T1000 (cell line): ENCODE measurements at regions not wholly inside any gene's neighbourhood (a gene's known extent, or its start where the extent isn't known, plus 50 kb on each side); places are given as distances from the start of the nearest gene placed in this dataset.

ENCODE experiments used
- DNase-seq: peaks from one replicate; lab custom pipeline; 2025; ENCODE audit warnings: mixed read lengths; lab: John Stamatoyannopoulos, UW

DNA sequence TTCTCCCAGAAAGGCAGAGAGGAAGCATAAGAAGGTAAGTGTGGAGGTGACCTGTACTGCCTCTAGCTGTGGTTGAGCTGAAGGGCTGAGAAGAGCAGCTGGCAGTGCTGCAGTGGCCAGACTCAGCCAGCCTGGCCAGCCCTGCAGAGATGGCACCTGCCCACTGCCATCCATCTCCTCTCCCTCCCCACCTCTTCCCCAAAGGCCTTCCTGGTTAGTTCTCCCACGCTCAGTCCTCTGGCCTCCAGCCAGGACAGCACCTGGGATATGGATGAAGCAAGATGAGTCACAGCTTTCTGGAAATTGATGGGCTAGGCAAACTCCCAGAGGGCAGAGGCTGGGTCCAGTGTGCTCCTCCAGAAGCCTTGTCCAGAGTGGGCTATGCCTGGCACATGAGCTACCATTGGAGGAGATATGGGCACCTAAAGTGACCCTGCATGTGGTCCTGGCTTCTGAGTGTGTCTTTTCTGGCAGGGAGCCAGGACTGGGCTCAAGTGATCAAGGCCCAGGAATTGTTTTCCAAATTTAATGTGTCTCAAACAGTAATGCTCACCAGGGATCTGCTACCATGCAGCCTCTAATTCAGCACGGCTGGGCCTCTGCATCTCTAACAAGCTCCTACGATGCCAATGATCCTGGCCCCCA is 81.0 kb upstream of the CACUL1 start:
- DNase-seq: no peak

DNA sequence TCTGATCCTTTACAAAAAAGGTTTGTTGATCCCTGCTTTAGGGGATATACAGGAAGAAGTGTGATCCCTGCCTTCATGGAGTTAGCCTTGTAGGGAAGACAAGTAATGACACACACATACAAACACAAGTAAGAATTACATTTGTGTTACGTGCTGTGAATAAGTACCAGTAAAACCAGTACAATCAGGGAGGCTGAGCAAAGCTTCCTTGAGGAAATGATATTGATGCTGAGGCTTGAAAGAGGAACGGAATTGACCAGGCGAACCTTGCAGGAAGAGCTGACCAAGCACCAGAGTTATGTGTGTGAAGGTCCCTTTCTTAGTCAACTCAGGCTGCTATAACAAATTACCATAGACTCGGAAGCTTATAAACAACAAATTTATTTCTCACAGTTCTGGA is 83.6 kb upstream of the CACUL1 start:
- DNase-seq: no peak

DNA sequence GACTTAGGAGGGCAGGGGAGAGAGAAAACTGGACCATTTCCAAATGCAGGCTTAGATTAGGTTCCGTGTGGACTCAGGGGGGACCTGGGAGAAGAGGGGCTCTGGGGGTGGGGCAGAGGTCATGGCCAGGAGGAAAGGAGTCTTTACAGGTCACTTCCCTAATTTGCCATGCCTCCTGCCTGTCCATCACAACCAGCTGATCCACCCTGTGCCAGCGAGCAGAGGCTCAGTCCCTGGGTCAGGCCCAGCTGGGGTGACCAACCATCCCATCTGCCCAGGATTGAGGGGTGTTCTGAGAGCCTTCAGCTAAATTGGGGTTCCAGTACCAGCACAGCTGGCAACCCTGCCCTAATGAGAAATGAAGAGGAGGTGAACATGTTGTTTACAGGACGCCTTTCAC is 84.6 kb upstream of the CACUL1 start:
- DNase-seq: no peak

DNA sequence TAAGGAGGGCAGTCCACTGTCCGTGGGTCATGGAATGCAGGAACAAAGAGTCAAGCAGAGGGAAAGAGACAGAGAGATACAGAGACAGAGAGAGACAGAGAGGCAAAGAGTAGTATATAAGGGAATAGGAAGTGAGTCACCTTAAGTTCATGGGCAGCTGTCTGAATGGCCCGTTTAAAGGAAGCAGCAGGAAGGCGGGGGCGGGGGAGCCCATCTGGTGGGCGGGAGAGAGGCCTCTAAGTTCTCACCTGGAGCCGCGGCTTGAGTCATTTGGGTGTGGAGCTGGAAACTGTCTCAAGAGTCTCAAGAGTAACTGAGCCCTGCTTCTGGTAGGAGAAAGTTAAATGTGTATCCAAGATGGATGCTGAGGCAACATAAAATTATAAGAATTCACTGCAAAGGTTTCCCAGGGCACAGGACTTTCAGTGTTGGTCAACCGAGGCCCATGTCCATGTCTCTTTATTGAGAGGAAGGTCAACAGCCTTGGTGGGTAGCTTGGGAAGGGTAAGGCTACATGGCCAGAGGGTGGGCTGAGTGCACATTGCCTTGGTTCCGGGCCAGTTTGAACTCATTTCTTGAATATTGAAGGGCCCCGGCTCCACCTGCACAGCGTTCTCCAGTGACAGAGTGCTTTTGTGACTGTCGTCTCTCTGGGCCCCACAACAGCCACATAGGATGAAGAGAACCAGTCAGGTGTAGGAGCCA is 85.5 kb upstream of the CACUL1 start:
- no peak for DNase-seq

DNA sequence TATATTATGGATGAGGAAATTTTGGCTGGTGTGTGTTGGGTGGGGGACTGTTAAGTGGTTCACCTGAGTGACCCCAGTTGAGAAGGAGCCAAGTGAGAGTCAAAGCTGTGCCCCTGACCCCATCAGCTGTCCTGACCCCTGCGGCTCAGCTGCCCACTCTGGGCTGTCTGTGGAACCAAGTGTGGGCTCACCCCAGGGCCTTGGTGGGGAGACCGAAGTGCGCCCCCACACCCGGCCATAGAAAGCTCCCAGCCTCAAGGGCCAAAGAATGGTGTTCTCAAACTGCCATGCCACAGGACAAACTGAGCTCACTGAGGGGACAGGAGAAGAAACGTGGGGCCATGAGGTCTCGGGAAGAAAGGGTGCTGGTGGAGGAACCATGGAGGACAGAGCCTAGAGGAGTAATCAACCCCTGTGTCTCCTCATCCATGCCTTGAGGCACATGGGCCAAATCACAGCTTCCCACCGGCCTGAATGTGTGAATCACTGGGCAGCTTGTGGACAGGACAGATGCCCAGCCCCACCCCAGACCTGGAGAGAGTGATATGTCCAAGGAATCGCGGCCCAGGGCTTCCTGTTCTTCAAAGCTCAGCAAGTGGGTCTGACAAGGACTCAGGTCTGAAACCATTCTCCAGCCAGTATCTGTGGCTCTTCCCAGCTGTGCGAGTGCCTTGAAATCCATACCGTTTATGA is 86.2 kb upstream of the CACUL1 start:
- no peak for DNase-seq

DNA sequence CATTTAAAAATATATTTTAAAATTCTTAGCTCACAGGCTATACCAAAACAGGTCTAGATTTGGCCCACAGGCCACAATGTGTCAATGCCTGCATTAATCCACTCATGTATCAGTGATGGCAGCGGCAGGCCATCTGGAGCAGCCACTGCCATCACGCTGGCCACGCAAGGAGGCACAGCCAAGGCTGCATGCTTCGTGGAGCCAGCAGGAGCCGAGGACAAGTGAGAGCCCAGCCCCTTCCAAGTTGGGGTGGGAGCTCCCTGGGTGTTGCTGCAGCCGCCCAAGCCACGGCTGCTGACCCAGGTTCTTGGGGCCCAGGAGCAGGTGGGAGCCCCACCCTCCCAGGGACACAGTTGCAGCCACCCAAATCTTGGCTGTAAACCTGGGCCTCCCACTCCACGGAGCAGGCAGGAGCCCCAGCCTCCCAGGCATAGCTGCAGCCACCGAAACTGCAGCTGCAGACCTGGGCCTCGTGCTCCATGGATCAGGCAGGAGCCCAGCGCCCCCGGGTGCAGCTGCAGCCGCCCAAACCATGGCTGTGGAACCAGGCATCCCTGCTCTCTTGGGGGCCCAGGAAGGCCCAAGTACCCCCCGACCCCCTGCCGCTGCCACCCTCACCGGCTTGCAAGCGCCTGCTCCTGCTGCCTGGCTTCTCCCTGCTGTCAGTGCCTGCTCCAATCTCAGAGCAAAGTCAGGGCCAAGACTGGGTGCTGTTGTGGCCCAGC is 87.3 kb upstream of the CACUL1 start:
- DNase-seq: no peak

DNA sequence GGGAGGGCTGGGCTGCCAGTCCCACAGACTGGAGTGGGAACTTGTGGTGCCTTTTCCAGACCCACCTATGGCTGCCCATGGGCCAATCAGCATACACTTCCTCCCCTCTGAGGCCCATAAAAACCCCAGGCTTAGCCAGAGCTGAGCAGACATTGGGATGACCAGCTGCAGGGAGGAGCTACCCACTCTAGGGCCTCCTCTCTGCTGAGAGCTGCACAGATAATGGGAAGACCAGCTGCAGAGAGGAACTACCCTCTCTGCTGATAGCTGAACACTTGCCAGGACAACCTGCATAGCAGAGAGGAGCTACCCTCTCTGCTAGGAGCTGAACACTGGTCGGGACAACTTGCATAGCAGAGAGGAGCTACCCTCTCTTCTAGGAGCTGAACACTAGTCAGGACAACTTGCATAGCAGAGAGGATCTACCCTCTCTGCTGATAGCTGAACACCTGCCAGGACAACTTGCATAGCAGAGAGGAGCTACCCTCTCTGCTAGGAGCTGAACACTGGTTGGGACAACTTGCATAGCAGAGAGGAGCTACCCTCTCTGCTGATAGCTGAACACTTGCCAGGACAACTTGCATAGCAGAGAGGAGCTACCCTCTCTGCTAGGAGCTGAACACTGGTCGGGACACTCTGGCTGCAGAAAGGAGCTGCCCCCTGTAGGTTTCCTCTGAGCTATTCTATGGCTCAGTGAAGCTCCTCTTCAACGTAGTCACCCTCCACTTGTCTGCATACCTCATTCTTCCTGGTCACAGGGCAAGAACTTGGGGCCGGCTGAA is 88.3 kb upstream of the CACUL1 start:
- no peak for DNase-seq

DNA sequence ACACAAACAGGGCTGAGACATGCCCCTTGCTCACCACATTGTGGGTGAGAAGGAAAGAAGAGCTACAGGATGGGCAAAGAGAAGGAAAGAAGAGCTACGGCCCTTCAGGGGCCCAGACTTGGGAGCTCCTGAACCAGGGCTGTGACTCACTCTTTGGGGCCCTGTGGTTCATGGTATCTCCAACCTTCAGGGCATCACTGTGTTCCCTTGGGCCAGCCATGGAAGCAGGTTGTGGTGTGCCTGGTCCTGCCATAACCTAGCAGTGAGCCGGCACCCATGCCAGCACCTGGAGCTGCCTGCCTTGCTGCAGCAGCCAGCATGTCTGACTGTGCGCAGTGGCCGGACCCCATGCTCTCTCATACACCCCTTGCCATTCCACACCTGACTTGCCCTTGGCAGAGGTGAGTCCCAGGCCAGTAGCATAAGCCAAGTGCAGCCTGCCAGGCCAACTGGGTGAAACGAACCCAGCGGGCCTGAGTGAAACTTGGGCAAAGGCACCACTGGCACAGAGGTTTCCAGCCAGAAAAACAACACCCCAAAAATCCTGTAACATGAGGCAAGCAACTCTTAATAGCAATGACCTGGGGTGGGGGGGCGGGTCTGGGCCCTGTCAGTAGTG is 89.0 kb upstream of the CACUL1 start:
- no peak for DNase-seq

DNA sequence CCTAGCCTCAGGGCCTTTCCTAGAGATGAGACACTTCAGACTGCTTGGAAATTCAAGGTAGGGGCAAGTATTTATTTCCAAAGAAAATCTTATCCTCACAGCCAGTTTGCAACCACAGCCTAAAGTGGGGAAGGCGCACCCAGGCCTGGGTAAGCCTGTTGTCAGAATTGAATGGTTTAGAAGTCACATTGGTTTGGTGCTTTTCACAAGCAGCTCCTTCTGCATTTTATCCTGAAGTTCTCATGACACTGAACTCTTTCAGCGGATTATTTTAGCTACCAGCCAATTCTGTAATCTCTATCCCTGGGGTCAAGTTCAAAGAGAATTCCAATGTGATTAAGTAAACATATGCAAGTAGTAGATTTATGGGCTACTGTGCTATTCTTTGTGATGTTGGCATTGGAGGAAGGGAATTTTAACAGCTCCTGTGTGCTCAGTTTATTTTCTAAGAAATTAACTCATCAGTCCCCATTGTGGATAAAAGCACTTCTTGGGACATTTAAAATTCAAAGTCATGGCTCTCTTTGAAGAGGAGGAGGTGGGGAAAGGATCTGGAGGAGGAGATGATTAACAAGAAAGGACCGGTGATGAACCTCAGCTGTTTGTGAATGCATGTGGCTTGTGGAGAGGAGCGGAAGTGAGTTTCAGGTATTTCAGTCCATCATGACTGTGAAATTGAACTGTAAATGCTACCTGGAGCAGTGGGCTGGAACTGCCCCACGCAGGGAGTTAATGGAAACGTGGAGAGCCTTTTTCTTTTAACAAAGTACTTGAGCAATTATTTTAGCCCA is 90.2 kb upstream of the CACUL1 start:
- DNase-seq: no peak

DNA sequence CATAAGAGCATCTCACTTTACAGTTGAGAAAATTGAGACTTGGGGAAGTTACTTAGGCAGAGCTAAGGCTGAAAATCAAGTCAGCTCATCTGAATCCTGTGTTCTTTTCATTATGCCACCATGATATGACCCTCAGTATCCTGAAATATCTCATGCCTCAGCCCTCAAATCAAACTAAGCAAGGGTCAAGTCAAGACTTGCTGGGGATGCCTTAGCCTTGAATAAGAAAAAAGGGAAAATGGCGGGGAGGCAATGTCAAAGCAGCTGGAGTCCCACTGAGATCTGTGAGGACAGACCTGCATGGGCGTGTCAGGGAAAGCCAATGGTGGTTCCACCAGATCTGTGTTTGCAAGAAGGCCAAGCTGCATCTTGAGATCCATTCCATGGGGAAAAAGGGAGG is 91.0 kb upstream of the CACUL1 start:
- no peak for DNase-seq

DNA sequence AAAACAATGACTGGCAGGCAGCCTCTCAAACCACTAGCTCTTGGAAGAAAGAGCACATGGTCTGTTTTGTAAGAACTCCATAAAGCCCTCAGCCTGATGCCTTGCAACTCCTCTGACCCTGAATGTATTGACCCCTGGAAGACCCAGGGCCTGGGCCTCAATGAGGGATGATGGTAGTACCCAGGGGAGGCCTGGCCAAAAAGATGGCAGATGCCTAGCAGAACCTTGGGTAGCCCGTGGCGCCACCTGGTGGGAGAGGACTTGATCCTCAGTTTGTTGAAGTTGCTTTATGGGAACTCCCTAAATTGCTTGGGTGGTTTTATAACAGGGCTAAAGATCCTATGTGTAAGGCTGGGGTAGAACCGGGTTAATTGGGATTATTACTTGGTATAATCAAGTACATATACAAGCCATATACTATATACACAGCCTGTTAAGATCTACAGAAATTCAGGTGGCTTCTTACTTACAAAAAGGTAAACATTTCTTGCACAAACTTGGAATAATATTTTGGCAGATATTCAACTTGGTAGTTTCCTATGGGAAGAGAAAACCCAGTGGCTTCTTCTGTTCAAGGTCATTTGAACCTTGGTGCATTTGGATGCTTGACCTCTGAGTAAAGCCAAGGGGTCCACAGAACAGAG is 95.8 kb upstream of the CACUL1 start:
- no peak for DNase-seq

DNA sequence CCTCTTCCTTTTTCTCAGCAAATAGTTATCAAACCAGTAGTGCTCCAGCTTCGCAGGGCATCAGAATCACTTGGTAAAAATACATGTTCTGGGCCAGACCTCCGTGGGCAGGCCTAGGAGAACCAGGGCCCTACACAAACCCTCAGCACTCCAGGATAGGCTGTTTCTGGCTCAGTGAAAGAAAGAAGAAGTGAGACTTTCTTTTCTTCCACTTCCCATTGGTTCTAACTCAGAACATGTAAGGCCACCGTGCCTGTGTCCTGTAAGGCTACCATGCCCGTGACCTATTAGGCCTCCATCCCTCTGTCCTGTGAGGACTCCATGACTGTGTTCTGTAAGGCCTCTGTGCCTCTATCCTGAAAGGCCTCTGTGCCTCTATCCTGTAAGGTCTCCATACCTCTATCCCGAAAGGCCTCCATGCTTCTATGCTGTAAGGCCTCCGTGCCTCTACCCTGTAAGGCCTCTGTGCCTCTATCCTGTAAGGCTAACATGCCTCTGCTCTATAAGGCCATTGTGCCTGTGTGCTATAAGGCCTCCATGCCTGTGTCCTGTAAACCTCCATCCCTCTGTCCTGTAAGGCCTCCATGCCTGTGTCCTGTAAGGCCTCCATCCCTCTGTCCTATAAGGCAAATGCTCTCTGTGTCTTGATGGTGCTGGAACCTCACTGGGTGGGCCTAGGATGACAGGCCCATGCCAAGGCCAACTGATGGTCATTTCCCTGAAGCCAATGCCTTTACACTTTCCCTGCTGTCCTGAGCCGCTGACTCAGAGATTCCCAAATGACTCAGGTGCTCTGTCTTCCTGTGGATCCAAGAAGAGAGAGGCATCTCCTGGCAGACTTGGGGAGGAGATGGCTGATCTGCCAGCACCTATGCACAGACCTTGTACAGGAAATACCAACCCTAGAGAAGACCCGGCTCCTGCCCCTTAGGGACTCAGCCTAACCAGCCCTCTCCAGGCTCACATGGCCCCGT is 96.6 kb upstream of the CACUL1 start:
- DNase-seq: no peak

DNA sequence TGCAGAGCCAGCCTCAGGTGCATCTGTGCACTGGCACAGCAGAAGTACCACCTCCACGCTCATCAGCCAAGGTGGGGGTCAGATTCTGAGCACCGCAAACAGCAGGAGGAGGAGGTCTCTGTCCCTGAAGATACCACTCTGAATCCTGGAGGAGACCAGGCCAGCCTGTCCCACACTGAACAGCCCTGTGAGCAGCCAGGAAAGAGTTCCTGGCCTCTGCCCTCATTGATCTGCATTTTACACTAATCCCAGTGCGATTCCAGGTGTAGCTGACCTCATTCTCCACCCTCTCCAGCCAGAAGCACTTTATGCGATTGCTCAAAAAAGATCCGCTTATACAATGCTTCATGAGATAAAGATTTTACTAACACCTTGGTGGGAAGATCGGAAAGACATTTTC is 99.1 kb upstream of the CACUL1 start:
- DNase-seq: no peak

DNA sequence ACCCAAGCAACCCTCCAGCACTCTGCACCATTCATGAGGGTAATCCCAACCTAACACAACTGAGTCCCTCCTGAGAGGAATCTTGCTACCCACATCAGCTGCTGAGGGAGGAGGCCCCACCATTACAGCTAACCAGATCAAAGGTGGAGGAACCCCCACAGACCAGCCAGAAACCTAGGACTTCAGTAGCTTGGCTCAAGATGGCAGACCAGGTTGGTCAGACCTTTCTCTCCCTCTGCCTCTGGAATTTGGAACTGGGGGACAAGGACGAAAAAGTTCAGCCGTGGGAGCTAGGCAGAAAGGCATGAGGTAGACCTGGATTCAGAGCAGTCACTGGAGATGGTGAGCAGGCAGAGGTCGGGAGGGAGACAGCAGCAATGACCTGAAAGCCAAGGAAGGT is 101.3 kb upstream of the CACUL1 start:
- DNase-seq: no peak

DNA sequence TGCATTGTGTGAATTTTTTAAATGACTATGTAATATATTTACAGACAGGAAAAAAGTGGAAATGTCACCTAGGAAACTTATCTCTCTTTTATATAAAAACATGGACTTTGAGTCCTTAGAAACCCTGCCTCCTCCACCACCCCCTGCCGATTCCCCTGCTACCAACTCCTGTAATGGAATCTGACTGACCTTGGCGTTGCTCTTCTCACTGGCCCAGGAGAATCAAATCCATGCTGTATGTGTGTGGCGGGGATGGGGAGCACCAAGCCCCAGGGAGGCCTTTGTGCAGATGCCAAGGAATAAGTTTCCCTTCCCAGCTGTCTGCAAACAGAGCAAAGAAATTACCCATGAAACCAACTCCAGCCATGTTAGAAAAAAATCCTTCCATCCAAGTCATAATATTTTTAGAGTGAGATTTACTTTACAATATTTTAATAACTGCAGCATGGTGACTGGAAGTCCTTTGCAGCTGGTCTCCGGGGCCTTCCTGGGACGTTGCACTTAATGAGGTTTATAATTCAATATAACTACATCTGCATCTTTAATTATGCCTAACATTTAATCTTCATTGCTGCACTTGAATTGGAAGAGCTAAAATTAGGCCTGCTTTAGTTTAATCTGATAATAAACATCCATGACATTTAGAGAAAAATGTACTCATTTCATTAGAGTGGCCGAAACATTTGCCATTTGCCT is 111.4 kb upstream of the CACUL1 start:
- DNase-seq: no peak

DNA sequence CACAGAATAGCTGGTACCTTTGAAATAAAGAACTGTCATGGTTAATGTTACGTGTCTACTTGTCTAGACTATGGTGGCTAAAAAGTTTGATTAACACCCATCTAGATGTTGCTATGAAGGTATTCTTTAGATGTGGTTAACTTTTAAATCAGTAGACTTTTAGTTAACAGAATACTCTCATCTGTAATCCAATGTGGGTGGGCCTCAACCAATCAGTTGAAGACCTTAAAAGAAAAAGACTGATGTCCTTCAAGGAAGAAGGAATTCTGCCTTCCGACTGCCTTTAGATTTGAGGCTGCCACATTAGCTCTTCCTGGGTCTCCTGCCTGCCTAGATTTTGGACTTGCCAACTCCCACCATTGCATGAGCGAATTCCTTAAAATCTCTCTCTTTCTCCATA is 113.0 kb upstream of the CACUL1 start:
- no peak for DNase-seq

DNA sequence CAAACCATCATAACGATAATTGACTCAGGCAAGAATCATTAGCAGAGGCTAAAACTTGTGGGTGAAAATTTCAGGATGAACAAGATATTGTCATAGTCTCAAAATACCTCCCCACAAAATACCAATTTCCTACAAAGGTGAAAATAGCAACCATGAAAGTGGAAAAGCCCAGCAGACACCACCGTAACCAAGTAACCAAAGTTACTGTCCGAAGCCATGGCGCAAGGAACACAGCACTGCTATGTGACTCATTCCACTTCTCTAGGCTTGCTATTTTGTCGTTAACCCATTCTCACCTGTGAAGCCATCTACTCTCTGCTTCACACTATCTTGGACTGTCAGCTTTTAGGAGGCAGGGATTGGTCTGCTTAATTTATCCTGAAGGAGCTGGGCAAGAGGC is 113.8 kb upstream of the CACUL1 start:
- no peak for DNase-seq
